Suprapubic skin (tissue), 4 donors: ENCODE measurements at regions not wholly inside any gene's neighbourhood (a gene's known extent, or its start where the extent isn't known, plus 50 kb on each side); places are given as distances from the start of the nearest gene placed in this dataset.

Experiments
- DNase-seq, 2 donors: peaks; one replicate each; pipeline ENCODE4 v3.0.0-alpha.2; 2019; ENCODE audit warnings: low spot score in 2 of 2
- H3K27ac ChIP-seq: fragments of 200-600 bp; sonication (generic); one replicate; pipeline ENCODE4 v1.5.1; 2019
- H3K27me3 ChIP-seq: fragments of 200-600 bp; sonication (generic); one replicate; pipeline ENCODE4 v1.5.1; 2019
- H3K36me3 ChIP-seq: fragments of 200-600 bp; sonication (generic); one replicate; pipeline ENCODE4 v1.5.1; 2019
- H3K4me1 ChIP-seq: fragments of 200-600 bp; sonication (generic); one replicate; pipeline ENCODE4 v1.5.1; 2019
- H3K4me3 ChIP-seq: fragments of 200-600 bp; sonication (generic); one replicate; pipeline ENCODE4 v1.5.1; 2019; ENCODE audit warnings: mild to moderate bottlenecking
- H3K9me3 ChIP-seq: fragments of 200-600 bp; sonication (generic); one replicate; pipeline ENCODE4 v1.5.1; 2019
- EP300 ChIP-seq: sonication (generic); formaldehyde crosslinking; IDR thresholded peaks from one replicate; pipeline ENCODE4 v1.6.1; 2017; ENCODE audit warnings: antibody characterized with exemption
- POLR2A ChIP-seq, 2 donors: fragments of 450-650 bp; IDR thresholded peaks; one replicate each; pipeline ENCODE4 v1.6.1; 2017; ENCODE audit warnings: antibody characterized with exemption in 2 of 2, mild to moderate bottlenecking in 2 of 2, moderate library complexity in 2 of 2
- POLR2AphosphoS5 ChIP-seq, 3 donors: sonication (generic); formaldehyde crosslinking; IDR thresholded peaks; one replicate each; pipeline ENCODE4 v1.6.1; 2017; ENCODE audit warnings: antibody characterized with exemption in 3 of 3
- WGBS: methylation state at CpG from one replicate; pipeline ENCODE4 v1.1.5; 2018; 5-methylcytosine and 5-hydroxymethylcytosine counted together
- TF ChIP-seq, protein P1 (sequence below), 2 donors: fragments of 200-600 bp in 1 of 2; fragments of 450-650 bp in 1 of 2; sonication (generic) in 1 of 2; IDR thresholded peaks; one replicate each; pipeline ENCODE4 v1.5.1; 2016 to 2019; ENCODE audit warnings: antibody characterized with exemption in 2 of 2, mild to moderate bottlenecking in 1 of 2, moderate library complexity in 1 of 2

DNA sequence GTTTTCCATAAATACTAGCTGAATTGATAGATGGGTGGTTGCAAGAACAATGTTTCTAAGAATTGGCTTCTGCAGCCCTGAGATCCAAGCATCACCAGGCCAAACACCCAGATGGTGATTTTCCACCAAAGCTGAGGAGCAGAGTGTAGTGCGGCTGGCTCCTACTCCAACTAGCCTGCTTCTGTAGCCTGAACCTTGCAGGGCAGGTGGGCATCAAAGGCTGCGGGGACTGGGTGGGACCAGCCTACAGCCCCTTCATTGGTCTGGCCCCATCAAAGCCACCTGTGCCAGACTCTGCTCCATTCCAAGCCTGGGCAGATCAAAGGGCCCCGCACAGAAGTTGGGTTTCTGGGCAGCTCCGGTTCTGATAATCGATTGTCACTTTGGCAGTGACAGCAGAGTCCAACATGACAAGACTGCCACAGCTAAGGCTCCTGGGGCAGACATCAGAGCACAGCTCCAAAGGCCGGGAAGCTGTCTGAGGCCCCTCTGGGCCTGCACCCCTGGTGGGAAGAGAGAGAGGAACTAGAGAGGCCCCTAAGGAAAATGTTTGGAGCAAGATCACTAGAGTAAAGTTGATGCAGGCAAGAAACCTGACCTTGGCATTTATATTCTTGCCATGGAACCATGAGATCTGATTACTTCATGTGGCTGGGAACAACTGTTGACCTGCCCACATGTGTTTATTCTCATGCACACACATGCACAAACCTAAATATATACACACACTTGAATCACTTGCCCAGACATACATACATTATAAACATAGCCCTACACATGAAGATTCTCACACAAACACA, 582.9 kb downstream of the INSC start:
- no peak for DNase-seq
- TF ChIP-seq EP300 (no peak), POLR2AphosphoS5 (IDR thresholded peaks at IDR 0.05) (no peak), POLR2A (IDR thresholded peaks at IDR 0.05) (no peak)
- TF ChIP-seq, protein P1, sequence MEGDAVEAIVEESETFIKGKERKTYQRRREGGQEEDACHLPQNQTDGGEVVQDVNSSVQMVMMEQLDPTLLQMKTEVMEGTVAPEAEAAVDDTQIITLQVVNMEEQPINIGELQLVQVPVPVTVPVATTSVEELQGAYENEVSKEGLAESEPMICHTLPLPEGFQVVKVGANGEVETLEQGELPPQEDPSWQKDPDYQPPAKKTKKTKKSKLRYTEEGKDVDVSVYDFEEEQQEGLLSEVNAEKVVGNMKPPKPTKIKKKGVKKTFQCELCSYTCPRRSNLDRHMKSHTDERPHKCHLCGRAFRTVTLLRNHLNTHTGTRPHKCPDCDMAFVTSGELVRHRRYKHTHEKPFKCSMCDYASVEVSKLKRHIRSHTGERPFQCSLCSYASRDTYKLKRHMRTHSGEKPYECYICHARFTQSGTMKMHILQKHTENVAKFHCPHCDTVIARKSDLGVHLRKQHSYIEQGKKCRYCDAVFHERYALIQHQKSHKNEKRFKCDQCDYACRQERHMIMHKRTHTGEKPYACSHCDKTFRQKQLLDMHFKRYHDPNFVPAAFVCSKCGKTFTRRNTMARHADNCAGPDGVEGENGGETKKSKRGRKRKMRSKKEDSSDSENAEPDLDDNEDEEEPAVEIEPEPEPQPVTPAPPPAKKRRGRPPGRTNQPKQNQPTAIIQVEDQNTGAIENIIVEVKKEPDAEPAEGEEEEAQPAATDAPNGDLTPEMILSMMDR (IDR thresholded peaks at IDR 0.05): no peak
- no peaks in the 10 kb centered on the region for H3K27me3 ChIP-seq
- no peak overlapping the region for H3K27ac ChIP-seq
- H3K4me1 ChIP-seq: no peaks in the 10 kb centered on the region
- no peaks in the 10 kb centered on the region for H3K9me3 ChIP-seq
- 94% methylated on average over 6 of the region's 6 CpGs for WGBS
- no peaks in the 10 kb centered on the region for H3K36me3 ChIP-seq
- no peak overlapping the region for H3K4me3 ChIP-seq

DNA sequence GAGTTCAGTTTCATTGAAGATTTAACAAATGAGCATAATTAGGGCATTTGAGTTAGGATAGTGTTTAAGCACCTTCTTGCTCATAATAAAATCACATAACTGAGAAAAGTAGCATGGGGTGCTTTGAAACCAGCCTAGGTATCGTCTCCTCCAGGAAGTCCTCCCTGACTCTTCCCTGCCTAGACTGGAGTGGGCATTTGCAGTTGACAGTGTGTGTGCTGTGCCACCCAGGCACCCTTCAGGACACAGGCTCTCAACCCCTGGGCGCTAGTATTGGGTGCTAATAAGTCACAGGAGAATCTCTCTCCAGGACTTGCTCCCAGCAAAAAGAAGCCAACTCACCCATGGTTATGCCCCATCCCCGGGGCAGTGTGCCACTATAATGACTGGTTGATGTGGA, 584.1 kb downstream of the INSC start:
- TF ChIP-seq EP300 (no peak), POLR2A (IDR thresholded peaks at IDR 0.05) (no peak), POLR2AphosphoS5 (IDR thresholded peaks at IDR 0.05) (no peak)
- TF ChIP-seq, protein P1 (IDR thresholded peaks at IDR 0.05): no peak
- 79% methylated on average over 3 of the region's 3 CpGs for WGBS
- Histone ChIP-seq H3K4me3 (no peak overlapping the region), H3K4me1 (no peaks in the 10 kb centered on the region), H3K36me3 (no peaks in the 10 kb centered on the region), H3K27me3 (no peaks in the 10 kb centered on the region), H3K27ac (no peak overlapping the region), H3K9me3 (no peaks in the 10 kb centered on the region)
- DNase-seq: no peak

DNA sequence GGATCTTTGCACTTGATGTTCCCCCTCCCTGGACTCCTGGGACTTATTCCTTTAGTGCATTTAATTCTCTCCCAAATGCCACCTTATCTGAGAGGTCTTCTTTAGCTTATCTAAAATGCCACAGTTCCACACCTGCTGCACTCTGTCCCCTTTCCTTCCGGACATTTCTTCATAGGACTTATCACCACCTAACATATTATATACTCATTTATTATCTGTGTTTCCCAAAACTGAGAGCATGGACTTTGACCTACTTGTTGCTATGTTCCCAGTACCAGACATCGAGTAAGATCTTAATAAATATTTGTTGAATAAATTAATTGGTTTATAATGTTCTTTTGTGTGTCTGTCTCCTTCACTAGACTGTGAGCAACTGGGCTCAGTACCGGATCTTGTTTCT, 585.3 kb downstream of the INSC start:
- Histone ChIP-seq H3K27me3 (no peaks in the 10 kb centered on the region), H3K9me3 (no peaks in the 10 kb centered on the region), H3K4me3 (no peak overlapping the region), H3K27ac (no peak overlapping the region), H3K36me3 (no peaks in the 10 kb centered on the region), H3K4me1 (no peaks in the 10 kb centered on the region)
- 89% methylated on average over 3 of the region's 3 CpGs for WGBS
- no peak for DNase-seq
- no peak for TF ChIP-seq EP300
- no peak for TF ChIP-seq POLR2AphosphoS5 (IDR thresholded peaks at IDR 0.05)
- TF ChIP-seq, protein P1 (IDR thresholded peaks at IDR 0.05): no peak
- no peak for TF ChIP-seq POLR2A (IDR thresholded peaks at IDR 0.05)

DNA sequence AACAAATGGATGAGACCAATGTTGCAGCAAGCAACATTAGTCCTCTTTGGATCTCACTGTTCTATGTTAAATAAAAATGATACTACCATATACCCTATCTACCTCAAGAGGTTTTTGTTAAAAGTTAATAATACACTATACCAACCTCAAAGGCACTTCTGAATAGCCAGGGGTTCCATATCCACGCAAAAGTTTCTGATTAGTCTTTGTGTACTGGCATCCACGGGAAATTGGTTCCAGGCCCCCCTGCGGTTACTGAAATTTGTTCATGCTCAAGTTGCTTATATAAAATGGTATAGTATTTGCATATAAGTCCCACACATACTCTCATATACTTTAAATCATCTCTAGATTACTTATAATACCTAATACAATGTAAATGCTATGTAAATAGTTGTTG, 585.7 kb downstream of the INSC start:
- Histone ChIP-seq H3K9me3 (no peaks in the 10 kb centered on the region), H3K36me3 (no peaks in the 10 kb centered on the region), H3K4me3 (no peak overlapping the region), H3K4me1 (no peaks in the 10 kb centered on the region), H3K27ac (no peak overlapping the region), H3K27me3 (no peaks in the 10 kb centered on the region)
- TF ChIP-seq, protein P1 (IDR thresholded peaks at IDR 0.05): no peak
- no peak for TF ChIP-seq POLR2A (IDR thresholded peaks at IDR 0.05)
- TF ChIP-seq POLR2AphosphoS5 (IDR thresholded peaks at IDR 0.05): no peak
- TF ChIP-seq EP300: no peak
- 90% methylated on average over 3 of the region's 3 CpGs for WGBS
- DNase-seq: no peak

DNA sequence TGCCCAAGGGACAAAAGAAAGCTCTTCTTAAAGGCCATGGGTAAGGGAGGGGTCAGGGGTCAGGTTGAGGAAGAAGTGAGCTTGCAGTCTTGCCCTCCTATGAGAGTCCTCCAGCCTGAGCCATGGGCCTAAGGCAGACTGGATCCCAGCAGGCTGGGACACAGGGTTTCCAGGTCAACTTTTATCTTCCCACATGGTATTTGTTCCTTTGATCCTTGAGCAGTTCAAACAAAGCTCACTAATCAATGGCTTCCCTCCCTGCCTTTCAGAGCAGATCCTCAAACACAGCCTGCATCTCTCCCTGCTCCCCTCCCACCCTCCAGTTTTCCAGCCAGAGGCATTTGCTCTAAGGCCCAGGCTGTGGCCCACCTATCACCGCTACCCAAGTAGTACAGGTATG, 589.3 kb downstream of the INSC start:
- Histone ChIP-seq H3K9me3 (no peaks in the 10 kb centered on the region), H3K4me3 (no peak overlapping the region), H3K27me3 (no peaks in the 10 kb centered on the region), H3K27ac (no peak overlapping the region), H3K4me1 (peaks cover 10% of the 10 kb centered on the region), H3K36me3 (no peaks in the 10 kb centered on the region)
- 83% methylated on average over 1 of the region's 1 CpG for WGBS
- no peak for DNase-seq
- TF ChIP-seq POLR2A (IDR thresholded peaks at IDR 0.05) (no peak), EP300 (no peak)
